ENCODE measurements at regions not wholly inside any gene's neighbourhood (a gene's known extent, or its start where the extent isn't known, plus 50 kb on each side); places are given as distances from the start of the nearest gene placed in this dataset.

DNA sequence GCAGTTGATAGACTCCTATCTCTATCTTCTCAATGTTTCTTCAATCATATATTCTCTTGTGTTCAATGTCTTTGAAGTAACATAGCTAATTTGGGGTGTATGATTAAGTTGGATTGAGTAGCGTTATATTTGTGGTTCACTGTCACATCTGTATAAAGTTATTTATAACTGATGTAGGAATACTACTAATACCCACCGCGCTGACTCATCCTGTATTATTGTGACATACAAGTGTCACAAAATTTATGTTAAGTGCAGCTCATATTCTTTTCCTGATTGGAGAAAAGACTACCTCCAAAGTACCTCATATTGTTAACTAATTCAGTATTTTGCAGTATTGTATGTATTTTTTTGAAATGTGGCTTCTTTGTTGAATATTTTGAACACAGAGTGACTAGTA lies 940.8 kb downstream of the SLC6A15 start:
- ChIA-PET POLR2A (no interaction called here), CTCF (no interaction called here)
- no peaks in the 10 kb centered on the region for H3K27me3 ChIP-seq (ENCODE audit: control insufficient read depth, insufficient read depth, low read length)
- no peaks in the 10 kb centered on the region for H3K9me3 ChIP-seq (ENCODE audit: control insufficient read depth, insufficient read depth, low read length)
- no peak overlapping the region for H3K27ac ChIP-seq (ENCODE audit: low read depth, low read length)
- H3K4me3 ChIP-seq (ENCODE audit: low read depth, low read length): no peak overlapping the region
- TF ChIP-seq CTCF (IDR thresholded peaks at IDR 0.05; ENCODE audit: low read depth, low read length): no peak
- DNase-seq (ENCODE audit: low read depth, low spot score): no peak

DNA sequence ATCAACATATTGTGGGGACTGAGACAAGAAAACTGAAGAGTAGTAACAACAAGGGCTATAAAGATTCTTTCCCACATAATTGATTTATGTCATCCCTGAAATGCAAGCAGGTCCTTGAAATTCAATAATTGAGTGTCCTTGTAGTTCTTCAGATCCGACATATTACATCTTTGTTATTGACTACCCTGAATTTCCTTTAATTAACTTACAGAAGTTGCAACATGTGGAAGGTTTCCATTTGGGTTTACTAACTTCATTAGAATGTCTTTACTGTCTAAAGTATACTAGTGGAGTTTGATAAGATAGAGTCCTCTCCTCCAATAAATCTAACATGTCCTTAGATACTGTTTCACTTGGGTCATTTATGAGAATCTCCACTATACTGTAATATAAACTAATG lies 951.8 kb downstream of the SLC6A15 start:
- H3K27me3 ChIP-seq (ENCODE audit: control insufficient read depth, insufficient read depth, low read length): no peaks in the 10 kb centered on the region
- no peak for TF ChIP-seq CTCF (IDR thresholded peaks at IDR 0.05; ENCODE audit: low read depth, low read length)

DNA sequence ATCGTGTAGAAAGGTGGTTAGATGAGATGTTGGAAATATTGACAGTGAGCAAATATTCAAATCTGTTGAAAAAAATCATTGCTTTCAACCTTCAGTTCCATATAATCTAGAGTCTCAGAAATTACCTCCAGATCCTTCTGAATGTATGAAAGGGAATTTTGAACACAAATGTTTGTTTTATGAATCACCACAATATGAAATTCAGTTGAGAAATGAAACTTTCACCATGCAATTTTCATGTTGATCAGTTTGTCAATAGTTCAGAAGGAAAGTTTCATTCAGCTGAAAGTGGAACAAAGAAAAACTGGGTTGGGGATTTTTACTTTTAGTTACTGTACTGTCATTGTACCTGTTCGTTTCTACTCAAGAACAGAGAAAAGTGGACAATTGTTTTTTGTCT lies 953.6 kb downstream of the SLC6A15 start:
- ChIA-PET CTCF (no interaction called here), POLR2A (no interaction called here)
- Histone ChIP-seq H3K9me3 (ENCODE audit: control insufficient read depth, insufficient read depth, low read length) (no peaks in the 10 kb centered on the region), H3K4me3 (ENCODE audit: low read depth, low read length) (no peak overlapping the region), H3K27me3 (ENCODE audit: control insufficient read depth, insufficient read depth, low read length) (no peaks in the 10 kb centered on the region), H3K27ac (ENCODE audit: low read depth, low read length) (no peak overlapping the region)
- no peak for DNase-seq (ENCODE audit: low read depth, low spot score)
- no peak for TF ChIP-seq CTCF (IDR thresholded peaks at IDR 0.05; ENCODE audit: low read depth, low read length)

More for the DNA sequence above, 951.8 kb downstream of the SLC6A15 start:
- no peaks in the 10 kb centered on the region for H3K9me3 ChIP-seq (ENCODE audit: control insufficient read depth, insufficient read depth, low read length)
- ChIA-PET POLR2A (no interaction called here), CTCF (no interaction called here)
- no peak overlapping the region for H3K4me3 ChIP-seq (ENCODE audit: low read depth, low read length)
- DNase-seq (ENCODE audit: low read depth, low spot score): no peak
- no peak overlapping the region for H3K27ac ChIP-seq (ENCODE audit: low read depth, low read length)

GRCh38 chr12:83954956-83955601 lies 957.5 kb downstream of the SLC6A15 start:
- no peaks in the 10 kb centered on the region; the same call in 1 of the 2 replicates for H3K9me3 ChIP-seq (ENCODE audit: control insufficient read depth, insufficient read depth, low read length)
- H3K4me3 ChIP-seq (ENCODE audit: low read depth, low read length): no peak overlapping the region
- CTCF ChIA-PET: no interaction called here
- H3K27me3 ChIP-seq (ENCODE audit: control insufficient read depth, insufficient read depth, low read length): no peaks in the 10 kb centered on the region
- H3K27ac ChIP-seq (ENCODE audit: low read depth, low read length): no peak overlapping the region
- no peak for DNase-seq (ENCODE audit: low read depth, low spot score)
- POLR2A ChIA-PET: no interaction called here
- no peak for TF ChIP-seq CTCF (IDR thresholded peaks at IDR 0.05; ENCODE audit: low read depth, low read length)

- no peak for TF ChIP-seq CTCF (IDR thresholded peaks at IDR 0.05; ENCODE audit: low read depth, low read length)
- no peak for DNase-seq (ENCODE audit: low read depth, low spot score)
- ChIA-PET POLR2A (no interaction called here), CTCF (no interaction called here)
- Histone ChIP-seq H3K27ac (ENCODE audit: low read depth, low read length) (no peak overlapping the region), H3K9me3 (ENCODE audit: control insufficient read depth, insufficient read depth, low read length) (no peaks in the 10 kb centered on the region; the same call in 1 of the 2 replicates), H3K4me3 (ENCODE audit: low read depth, low read length) (no peak overlapping the region), H3K27me3 (ENCODE audit: control insufficient read depth, insufficient read depth, low read length) (no peaks in the 10 kb centered on the region)
These were observed 958.4 kb downstream of the SLC6A15 start for GRCh38 chr12:83954071-83954789.

Measured in AG04450 (cell line).